Chondrocyte (in vitro differentiated cells): ENCODE measurements at regions not wholly inside any gene's neighbourhood (a gene's known extent, or its start where the extent isn't known, plus 50 kb on each side); places are given as distances from the start of the nearest gene placed in this dataset.

ENCODE experiments used
- DNase-seq: peaks from one replicate; pipeline ENCODE4 v3.0.0; 2021; ENCODE audit warnings: mixed read lengths, low spot score
- H3K27ac Mint-ChIP-seq: one replicate; pipeline ENCODE4 v1.8.0; 2021; ENCODE audit warnings: mild to moderate bottlenecking, moderate library complexity, mixed read lengths; ENCODE audit not compliant: unreplicated experiment
- H3K27me3 Mint-ChIP-seq: 2 replicates; pipeline ENCODE4 v1.8.0; 2021; ENCODE audit warnings: low read depth, mixed read lengths
- H3K36me3 Mint-ChIP-seq: 2 replicates; pipeline ENCODE4 v1.8.0; 2021; ENCODE audit warnings: low read depth, mixed read lengths
- H3K4me1 Mint-ChIP-seq: 2 replicates; pipeline ENCODE4 v1.8.0; 2021; ENCODE audit warnings: low read depth, mild to moderate bottlenecking, mixed read lengths
- H3K4me3 Mint-ChIP-seq: one replicate; pipeline ENCODE4 v1.8.0; 2021; ENCODE audit warnings: mild to moderate bottlenecking, moderate library complexity, mixed read lengths; ENCODE audit not compliant: unreplicated experiment
- H3K9me3 Mint-ChIP-seq: 2 replicates; pipeline ENCODE4 v1.8.0; 2021; ENCODE audit warnings: low read depth, mixed read lengths
- TF ChIP-seq, protein P1 (sequence below): fragments of 200-600 bp; sonication (generic); IDR thresholded peaks from 2 replicates; pipeline ENCODE4 v1.5.0; 2021; ENCODE audit warnings: antibody characterized with exemption, mild to moderate bottlenecking, moderate library complexity

DNA sequence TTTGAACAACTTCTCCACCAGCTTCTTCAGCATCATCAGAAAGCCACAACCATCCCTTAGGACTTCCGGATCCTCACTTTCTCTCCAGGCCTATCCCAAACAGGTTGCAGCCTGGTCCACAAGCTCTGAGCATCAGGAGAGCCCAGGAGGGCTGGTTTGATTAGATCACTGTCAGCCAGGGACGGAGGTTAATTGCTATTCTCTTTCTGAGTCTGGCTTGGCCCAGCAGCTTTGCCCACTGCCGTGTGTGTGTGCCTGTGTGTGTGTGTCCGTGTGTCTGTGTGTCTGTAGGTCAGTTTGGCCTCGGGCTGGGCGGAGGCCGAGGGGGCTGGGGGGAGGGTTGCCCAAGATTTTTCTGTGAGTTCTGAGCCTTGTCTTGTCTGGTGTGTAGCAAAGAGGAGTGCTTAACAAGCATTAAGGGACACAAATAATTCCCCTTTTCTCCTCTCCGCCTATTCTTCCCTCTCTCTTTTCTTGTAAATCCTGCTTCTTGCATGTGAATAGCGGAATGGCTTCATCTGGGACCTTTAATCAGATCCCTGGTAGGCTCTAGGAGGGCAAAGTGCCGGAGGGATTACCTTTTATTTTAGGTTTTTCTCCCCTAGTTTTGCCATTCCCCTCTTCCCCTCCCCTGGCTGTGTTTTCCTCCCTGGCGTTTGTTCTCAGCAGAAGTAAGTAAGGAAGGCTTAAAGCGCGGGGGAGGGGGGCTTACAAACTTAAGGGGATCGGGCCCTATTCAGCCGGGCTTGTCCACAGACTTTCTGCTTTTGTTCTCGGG lies 138.2 kb upstream of the LHX5 start:
- no peaks in the 10 kb centered on the region for H3K4me1 Mint-ChIP-seq

DNA sequence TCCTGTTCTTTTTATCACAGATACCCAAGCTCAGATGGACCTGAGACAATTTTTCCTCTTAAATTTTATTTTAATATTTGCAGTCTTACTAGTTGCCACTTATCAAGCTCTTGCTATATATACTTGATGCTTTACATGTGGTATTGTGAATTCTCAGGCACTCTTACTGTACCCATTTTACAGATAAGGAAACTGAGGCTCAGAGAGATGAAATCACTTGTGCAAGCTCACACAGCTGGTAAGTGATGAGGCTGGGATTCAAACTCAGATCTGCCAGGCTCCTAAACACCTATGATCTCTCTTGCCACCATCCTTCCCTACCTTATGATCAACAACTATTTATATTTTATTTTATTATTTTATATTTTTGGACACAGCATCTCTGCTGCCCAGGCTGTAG lies 133.0 kb upstream of the LHX5 start:
- DNase-seq = no peak
- Mint-ChIP-seq H3K27me3 (peaks cover 12% of the 10 kb centered on the region), H3K36me3 (no peaks in the 10 kb centered on the region), H3K9me3 (peaks cover 3% of the 10 kb centered on the region), H3K4me3 (no peak overlapping the region), H3K27ac (no peak overlapping the region), H3K4me1 (no peaks in the 10 kb centered on the region)
- TF ChIP-seq, protein P1, sequence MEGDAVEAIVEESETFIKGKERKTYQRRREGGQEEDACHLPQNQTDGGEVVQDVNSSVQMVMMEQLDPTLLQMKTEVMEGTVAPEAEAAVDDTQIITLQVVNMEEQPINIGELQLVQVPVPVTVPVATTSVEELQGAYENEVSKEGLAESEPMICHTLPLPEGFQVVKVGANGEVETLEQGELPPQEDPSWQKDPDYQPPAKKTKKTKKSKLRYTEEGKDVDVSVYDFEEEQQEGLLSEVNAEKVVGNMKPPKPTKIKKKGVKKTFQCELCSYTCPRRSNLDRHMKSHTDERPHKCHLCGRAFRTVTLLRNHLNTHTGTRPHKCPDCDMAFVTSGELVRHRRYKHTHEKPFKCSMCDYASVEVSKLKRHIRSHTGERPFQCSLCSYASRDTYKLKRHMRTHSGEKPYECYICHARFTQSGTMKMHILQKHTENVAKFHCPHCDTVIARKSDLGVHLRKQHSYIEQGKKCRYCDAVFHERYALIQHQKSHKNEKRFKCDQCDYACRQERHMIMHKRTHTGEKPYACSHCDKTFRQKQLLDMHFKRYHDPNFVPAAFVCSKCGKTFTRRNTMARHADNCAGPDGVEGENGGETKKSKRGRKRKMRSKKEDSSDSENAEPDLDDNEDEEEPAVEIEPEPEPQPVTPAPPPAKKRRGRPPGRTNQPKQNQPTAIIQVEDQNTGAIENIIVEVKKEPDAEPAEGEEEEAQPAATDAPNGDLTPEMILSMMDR = no peak

More for the DNA sequence above, 138.2 kb upstream of the LHX5 start:
- H3K27me3 Mint-ChIP-seq = peaks cover 42% of the 10 kb centered on the region
- TF ChIP-seq, protein P1 = no peak
- peaks cover 8% of the 10 kb centered on the region for H3K9me3 Mint-ChIP-seq
- no peak overlapping the region for H3K27ac Mint-ChIP-seq
- H3K4me3 Mint-ChIP-seq = no peak overlapping the region
- no peaks in the 10 kb centered on the region for H3K36me3 Mint-ChIP-seq
- DNase-seq = no peak

DNA sequence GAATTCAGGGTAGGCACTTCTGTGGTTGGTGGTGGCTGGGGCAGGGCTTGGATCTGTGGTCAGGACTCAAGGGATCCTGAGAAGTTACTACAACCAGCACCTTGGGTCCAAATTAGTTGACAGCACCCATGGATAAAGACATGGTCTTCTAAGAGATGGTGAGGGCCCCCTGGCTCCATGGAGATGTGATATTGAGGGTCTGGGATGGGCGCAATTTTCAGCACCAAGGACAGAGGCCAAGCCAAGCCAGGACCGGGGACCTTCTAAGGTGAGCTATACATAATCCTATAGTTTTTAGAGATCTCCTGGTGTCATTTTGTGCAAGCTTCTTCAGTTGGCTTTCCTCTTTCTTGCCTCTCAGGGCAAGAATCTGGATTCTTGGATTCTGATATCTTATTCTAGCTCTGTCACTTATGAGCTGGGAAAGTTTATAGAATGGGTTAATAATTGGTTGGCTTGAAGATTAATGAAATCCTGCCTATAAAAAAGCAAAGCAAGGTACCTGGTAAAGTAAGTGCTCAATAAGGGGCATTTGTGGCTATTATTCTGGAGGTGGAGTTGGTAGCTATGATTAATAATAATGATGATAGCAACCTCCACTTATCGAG lies 130.1 kb upstream of the LHX5 start:
- H3K4me3 Mint-ChIP-seq = no peak overlapping the region
- H3K36me3 Mint-ChIP-seq = no peaks in the 10 kb centered on the region
- no peaks in the 10 kb centered on the region for H3K4me1 Mint-ChIP-seq
- peaks cover 8% of the 10 kb centered on the region for H3K27me3 Mint-ChIP-seq
- H3K27ac Mint-ChIP-seq = no peak overlapping the region
- DNase-seq = no peak
- TF ChIP-seq, protein P1 = no peak
- H3K9me3 Mint-ChIP-seq = peaks cover 3% of the 10 kb centered on the region

DNA sequence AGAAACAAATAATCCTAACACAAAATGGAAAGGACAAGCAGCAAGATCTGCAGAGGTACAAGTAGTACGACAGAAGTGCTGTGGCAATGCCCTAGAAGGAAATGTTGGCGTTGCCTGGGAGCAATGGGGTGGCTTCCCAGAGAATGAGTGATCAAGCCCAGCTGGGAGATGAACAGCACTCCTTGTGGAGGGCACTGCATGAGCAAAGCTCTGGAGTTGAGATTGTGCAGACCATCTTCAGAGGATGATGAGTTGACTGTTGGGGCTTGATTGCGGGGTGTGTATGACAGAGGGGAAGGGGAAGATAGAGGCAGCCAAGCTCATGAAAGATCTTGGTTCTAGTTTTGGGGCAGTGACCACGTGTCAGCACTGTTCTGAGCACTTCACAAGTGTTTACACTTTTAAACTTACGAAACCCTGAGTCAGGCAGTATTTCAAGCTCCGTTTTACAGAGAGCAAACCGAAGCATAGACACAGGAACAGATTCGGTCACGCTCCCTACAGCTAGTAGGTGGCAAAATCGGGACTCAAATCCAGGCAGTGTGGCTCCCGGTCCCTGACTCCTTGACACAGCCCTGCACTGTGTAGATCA lies 127.2 kb upstream of the LHX5 start:
- H3K9me3 Mint-ChIP-seq = peaks cover 9% of the 10 kb centered on the region
- H3K36me3 Mint-ChIP-seq = no peaks in the 10 kb centered on the region
- peaks cover 8% of the 10 kb centered on the region for H3K27me3 Mint-ChIP-seq
- no peak for DNase-seq
- H3K27ac Mint-ChIP-seq = no peak overlapping the region
- no peaks in the 10 kb centered on the region for H3K4me1 Mint-ChIP-seq
- TF ChIP-seq, protein P1 = no peak
- no peak overlapping the region for H3K4me3 Mint-ChIP-seq

DNA sequence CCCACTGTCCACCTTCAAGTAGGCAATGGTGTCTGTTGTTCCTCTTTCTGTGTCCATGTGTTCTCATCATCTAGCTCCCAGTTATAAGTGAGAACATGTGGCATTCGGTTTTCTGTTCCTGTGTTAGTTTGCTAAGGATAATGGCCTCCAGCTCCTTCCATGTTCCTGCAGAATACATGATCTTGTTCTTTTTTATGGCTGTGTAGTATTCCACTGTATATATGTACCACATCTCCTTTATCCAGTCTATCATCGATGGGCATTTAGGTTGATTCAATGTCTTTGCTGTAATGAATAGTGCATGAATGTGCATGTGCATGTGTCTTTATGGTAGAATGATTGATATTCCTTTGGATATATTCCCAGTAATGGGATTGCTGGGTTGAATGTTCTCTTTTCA lies 123.3 kb upstream of the LHX5 start:
- Mint-ChIP-seq H3K27me3 (peaks cover 23% of the 10 kb centered on the region), H3K9me3 (peaks cover 6% of the 10 kb centered on the region), H3K4me3 (no peak overlapping the region), H3K4me1 (peaks cover 6% of the 10 kb centered on the region), H3K27ac (no peak overlapping the region), H3K36me3 (no peaks in the 10 kb centered on the region)
- TF ChIP-seq, protein P1 = no peak
- no peak for DNase-seq
